NCI-H1694 (cell line): ENCODE measurements at regions not wholly inside any gene's neighbourhood (a gene's known extent, or its start where the extent isn't known, plus 50 kb on each side); places are given as distances from the start of the nearest gene placed in this dataset.
"Not testable (repeated sequence)": the region's sequence is repeated elsewhere in the genome, so short reads cannot be mapped to it uniquely, and the experiment has no call there.

Experiments
- DNase-seq: peaks from one replicate; lab custom pipeline; 2025; lab: John Stamatoyannopoulos, UW

- no peak for DNase-seq
These were observed 489.8 kb upstream of the AMOT start for GRCh38 chrX:113330416-113330815.

DNA sequence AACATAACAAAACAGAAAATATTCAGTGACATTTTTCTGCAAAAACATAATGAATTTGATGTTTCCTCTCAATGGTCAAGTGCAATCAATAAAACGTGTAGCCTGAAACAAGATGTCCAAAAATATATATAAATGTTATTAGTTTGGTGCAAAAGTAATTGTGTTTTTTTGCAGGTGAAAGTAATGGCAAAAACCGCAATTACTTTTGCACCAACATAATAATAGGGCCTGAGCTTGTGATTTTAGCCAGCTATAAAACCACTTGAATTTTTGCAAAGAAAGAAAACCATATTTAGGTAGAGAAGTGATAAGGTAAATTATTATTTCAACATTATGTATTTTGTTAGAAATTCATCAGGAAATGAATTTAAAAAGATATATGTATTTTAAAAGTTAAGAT, 475.3 kb upstream of the AMOT start:
- no peak for DNase-seq

- DNase-seq = no peak
These were observed 464.9 kb upstream of the AMOT start for GRCh38 chrX:113305496-113305895.

GRCh38 chrX:113300580-113300979, 459.9 kb upstream of the AMOT start:
- no peak for DNase-seq

- no peak for DNase-seq
These were observed 456.8 kb upstream of the AMOT start for GRCh38 chrX:113297437-113297836.

DNA sequence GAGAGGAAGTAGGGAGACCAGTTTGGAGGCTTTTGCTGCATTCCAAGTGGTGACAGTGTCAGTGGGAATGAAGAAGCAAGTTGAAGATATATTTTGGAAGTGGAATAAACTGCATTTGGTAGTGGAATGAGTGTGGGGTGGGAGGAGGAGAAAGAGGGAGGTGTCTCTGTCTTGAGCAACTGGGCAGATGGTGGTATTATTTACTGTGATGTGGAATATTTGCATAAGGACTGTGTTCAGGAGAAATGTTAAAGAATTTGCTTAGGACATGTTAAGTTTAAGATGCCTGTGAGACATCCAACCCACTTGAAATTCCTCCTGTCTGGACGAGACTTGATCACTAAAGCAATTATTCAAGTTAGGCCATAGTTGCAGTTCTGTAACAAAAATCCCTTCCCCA, 448.9 kb upstream of the AMOT start:
- DNase-seq = no peak

GRCh38 chrX:113287761-113288160, 447.1 kb upstream of the AMOT start:
- DNase-seq = no peak

DNA sequence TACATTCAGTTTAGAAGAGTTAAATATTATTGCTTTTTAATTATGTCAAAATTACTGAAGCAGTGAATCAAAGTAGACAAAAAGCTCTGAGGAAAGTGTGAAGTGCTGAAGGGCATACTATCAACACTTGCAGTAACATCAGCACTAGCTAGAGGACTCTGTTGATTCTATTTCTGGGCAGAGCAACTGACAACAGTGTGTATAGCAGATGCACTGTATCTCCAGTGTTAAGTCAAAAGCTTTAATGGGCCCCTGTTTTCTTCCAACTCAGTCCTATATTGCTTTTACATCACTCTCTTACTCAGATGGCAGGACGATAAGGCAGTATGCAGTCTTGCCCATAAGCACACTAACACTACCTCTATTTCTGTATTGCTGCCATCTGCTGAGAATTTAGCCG, 435.2 kb upstream of the AMOT start:
- DNase-seq = no peak

DNA sequence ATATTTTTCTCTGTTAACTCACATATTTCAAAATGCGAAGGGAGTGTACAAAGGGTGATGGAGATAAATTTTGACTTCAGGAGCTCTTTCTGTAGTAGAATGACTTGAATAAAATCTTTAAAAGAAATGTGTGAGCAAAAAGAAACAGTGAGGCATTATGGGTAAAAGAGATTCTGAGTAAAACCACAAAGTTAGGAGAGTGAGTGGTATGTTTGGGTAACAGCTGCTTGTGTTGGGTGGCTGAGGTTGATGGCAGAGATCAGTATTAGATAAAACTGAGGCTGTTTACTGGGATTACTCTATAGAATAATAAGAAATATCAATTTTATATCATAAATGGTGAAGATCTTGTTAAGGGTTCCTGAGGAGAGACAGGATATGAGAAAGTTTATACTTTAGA, 434.2 kb upstream of the AMOT start:
- no peak for DNase-seq

GRCh38 chrX:113274345-113274744, 433.7 kb upstream of the AMOT start:
- no peak for DNase-seq

DNA sequence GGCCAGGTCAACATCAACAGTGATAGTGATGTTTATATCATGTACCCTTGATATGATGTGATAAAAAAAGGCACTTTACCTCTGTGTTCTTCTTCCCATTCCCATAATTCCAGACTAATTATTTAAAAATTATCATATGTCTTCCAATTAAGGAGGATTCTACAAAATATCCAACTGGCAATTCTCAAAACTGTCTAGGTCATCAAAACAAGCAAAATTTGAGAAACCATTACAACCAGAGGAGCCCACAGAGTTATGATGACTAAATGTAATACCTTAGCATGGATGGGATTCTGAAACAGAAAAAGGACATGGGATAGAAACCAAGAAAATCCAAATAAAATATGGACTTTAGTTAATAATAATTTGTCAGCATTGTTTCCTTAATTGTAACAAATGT, 428.6 kb upstream of the AMOT start:
- DNase-seq = no peak

DNA sequence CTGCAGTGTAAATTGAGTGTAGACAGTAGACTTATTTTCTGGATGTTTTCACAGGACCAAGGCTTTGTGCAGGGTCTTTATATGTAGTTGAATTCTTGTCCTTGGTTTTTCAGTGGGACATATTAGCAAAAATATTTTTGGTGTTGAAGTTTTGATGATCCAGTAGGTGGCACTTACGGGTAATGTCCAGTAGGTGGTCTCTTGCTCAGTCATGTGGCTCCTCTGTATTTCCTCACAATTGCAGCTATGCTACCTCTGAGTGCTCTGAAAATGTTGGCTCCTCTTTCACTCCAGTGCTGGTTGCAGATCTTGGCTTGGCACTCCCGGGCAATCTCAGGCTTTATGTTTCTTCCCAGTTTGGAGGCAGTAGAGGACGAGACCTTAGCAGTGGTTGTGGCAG, 419.8 kb upstream of the AMOT start:
- DNase-seq = no peak

- no peak for DNase-seq
These were observed 381.7 kb upstream of the AMOT start for GRCh38 chrX:113222305-113222704.

DNA sequence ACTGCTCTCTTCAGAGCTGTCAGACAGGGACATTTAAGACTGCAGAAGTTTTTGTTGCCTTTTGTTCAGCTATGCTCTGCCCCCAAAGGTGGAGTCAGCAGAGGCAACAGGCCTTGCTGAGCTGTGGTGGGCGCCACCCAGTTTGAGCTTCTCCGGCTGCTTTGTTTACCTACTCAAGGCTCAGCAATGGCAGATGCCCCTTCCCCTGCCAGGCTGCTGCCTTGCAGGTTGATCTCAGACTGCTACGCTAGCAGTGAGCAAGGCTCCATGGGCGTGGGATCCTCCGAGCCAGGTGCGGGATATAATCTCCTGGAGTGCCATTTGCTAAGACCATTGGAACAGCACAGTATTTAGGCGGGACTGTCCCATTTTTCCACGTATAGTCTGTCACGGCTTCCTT, 371.4 kb upstream of the AMOT start:
- DNase-seq = no peak

DNA sequence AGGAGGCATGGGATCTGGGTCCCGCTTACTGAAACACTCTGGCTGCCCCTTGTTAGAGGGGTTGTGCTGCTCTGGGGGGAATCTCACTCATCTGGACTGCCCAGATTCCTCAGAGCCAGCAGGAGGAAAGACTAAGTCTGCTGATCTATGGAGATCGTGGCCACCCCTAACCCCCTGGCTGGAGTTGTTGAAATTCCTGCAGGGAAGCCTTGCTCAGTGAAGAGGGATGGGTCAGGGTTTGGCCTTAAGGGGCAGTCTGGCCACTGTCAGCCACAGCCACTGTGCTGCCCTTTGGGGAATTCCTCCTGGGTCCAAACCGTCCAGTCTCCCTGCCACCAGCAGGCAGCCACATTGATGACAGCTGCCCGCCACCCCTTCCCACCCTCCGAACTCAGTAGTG, 362.0 kb upstream of the AMOT start:
- no peak for DNase-seq

GRCh38 chrX:113195949-113196348, 355.3 kb upstream of the AMOT start:
- no peak for DNase-seq

DNA sequence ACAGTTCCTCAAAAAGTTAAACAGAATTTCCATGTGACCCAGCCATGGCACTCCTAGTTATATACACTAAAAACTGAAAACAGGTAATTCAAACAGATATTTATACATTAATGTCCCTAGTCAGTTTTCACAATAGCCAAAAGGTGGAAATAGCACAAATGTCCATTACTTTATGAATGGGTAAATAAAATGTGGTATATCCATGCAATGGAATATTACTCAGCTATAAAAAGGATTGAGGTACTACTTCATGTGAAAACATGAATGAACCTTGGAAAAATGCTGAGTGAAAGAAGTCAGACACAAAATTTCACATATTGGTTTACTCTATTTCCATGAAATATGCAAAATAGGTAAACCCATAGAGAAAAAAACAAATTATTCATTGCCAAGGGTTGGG, 351.8 kb upstream of the AMOT start:
- no peak for DNase-seq

DNA sequence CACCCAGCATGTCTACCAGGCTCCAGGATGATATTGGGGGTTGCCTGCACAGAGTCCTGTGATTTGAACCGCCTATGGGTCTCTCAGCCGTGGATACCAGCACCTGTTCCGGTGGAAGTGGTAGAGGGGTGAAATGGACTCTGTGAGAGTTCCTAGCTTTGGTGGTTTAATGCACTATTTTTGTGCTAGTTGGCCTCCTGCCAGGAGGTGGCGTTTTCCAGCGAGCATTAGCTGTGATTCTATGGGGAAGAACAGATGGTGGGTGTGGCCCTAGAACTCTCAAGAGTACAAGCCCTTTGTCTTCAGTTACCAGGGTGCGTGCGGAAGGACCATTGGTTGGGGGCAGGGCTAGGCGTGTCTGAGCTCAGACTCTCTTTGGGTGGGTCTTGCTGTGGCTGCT, 316.9 kb upstream of the AMOT start:
- DNase-seq = no peak

DNA sequence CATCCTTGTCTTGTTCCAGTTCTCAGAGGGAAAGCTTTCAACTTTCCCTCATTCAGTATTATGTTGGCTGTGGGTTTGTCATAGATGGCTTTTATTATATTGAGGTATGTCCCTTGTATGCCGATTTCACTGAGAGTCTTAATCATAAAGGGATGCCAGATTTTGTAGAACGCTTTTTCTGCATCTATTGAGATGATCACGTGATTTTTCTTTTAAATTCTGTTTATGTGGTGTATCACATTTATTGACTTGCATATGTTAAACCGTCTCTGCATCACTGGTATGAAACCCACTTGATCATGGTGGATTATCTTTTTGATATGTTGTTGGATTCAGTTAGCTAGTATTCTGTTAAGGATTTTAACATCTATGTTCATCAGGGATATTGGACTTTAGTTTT, 313.7 kb upstream of the AMOT start:
- DNase-seq = not testable (repeated sequence)

GRCh38 chrX:113136836-113137235, 296.2 kb upstream of the AMOT start:
- no peak for DNase-seq

- no peak for DNase-seq
These were observed 292.7 kb upstream of the AMOT start for GRCh38 chrX:113133316-113133715.

DNA sequence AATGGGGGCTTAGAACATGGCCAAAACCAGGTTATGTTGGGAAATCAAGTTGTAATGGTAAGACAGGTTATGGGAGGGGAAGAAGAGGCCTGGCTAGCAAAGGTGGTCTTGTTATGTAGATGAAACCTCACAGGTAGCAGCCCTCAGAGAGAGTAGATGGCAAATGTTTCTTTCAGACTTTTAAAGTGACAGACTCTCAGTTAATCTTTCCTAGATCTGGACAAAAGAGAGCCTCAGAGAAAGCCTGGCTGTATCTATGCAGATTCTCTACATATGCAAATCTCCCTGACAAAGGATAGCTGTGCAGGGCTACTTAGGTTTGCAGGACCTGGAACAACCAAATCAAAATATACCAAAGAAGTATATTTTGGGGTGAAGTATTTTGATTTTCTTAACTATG, 284.1 kb upstream of the AMOT start:
- no peak for DNase-seq

GRCh38 chrX:113075521-113075920, 234.9 kb upstream of the AMOT start:
- DNase-seq = no peak

- no peak for DNase-seq
These were observed 219.1 kb upstream of the AMOT start for GRCh38 chrX:113059714-113060113.

DNA sequence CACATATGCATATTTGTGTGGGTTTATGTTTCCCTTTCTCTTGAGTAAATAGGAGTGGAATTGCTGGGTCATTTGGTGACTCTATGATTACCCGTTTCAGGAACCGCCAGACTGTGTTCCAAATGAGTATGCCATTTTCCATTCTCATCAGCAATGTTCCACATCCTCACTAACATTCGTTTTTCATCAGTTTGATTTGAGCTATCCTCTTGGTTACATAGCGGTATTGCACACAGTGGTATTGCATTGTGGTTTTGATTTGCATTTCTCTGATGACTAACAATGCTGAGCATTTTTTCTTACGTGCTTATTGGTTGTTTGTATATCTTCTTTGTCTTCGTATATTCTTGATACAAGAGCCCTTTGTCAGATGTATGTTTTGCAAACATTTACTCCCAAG, 218.0 kb upstream of the AMOT start:
- DNase-seq = no peak
